RWPE1 (cell line): ENCODE measurements at regions not wholly inside any gene's neighbourhood (a gene's known extent, or its start where the extent isn't known, plus 50 kb on each side); places are given as distances from the start of the nearest gene placed in this dataset.

Experiments
- CTCF ChIA-PET: fragments of 350-600 bp; sonication (Branson Sonifier 250); formaldehyde crosslinking; extraction: SDS; loops from one replicate; lab custom pipeline; 2021; lab: Yijun Ruan, JAX
- POLR2A ChIA-PET: fragments of 400-600 bp; formaldehyde crosslinking; extraction: SDS; loops from one replicate; lab custom pipeline; 2020; ENCODE audit warnings: antibody characterized with exemption; ENCODE audit not compliant: low non-redundant PET; lab: Yijun Ruan, JAX
- DNase-seq: peaks from one replicate; pipeline ENCODE4 v3.0.0; 2012; ENCODE audit warnings: low spot score
- H3K27ac ChIP-seq: fragments of 450-650 bp; 2 replicates; pipeline ENCODE4 v1.5.1; 2017
- CTCF ChIP-seq: fragments of 450-650 bp; conservative IDR thresholded peaks from 2 replicates; pipeline ENCODE4 v1.5.1; 2017; ENCODE audit warnings: low read depth, mild to moderate bottlenecking

GRCh38 chr5:143494595-143494994 lies 91.1 kb upstream of the NR3C1 start:
- no peak for TF ChIP-seq CTCF
- no peak overlapping the region for H3K27ac ChIP-seq
- DNase-seq: no peak
- POLR2A ChIA-PET: no interaction called here
- CTCF ChIA-PET: no interaction called here

GRCh38 chr5:143494162-143494561 lies 90.7 kb upstream of the NR3C1 start:
- no peak for TF ChIP-seq CTCF
- ChIA-PET CTCF (no interaction called here), POLR2A (no interaction called here)
- peak; percentile 78 for DNase-seq
- no peak overlapping the region for H3K27ac ChIP-seq

GRCh38 chr5:143492783-143493182 lies 89.3 kb upstream of the NR3C1 start:
- DNase-seq: no peak
- POLR2A ChIA-PET: no interaction called here
- CTCF ChIA-PET: no interaction called here

GRCh38 chr5:143491646-143492045 lies 88.2 kb upstream of the NR3C1 start:
- ChIA-PET POLR2A (no interaction called here), CTCF (no interaction called here)
- TF ChIP-seq CTCF: no peak
- no peak overlapping the region for H3K27ac ChIP-seq
- no peak for DNase-seq

More at GRCh38 chr5:143492783-143493182, 89.3 kb upstream of the NR3C1 start:
- no peak overlapping the region for H3K27ac ChIP-seq
- no peak for TF ChIP-seq CTCF

GRCh38 chr5:143488381-143488780 lies 84.9 kb upstream of the NR3C1 start:
- ChIA-PET CTCF (no interaction called here), POLR2A (no interaction called here)
- no peak for TF ChIP-seq CTCF
- H3K27ac ChIP-seq: no peak overlapping the region
- no peak for DNase-seq

- ChIA-PET POLR2A (no interaction called here), CTCF (interaction anchor here (1.1 kb wide), 1 partner anchor 8 kb away, joined by 3 read pairs; no protein-coding TSS in a partner anchor)
- no peak for DNase-seq
Measured at GRCh38 chr5:143484601-143485000, 81.1 kb upstream of the NR3C1 start.

More at GRCh38 chr5:143484601-143485000, 81.1 kb upstream of the NR3C1 start:
- H3K27ac ChIP-seq: no peak overlapping the region
- TF ChIP-seq CTCF: no peak
